ENCODE measurements at regions not wholly inside any gene's neighbourhood (a gene's known extent, or its start where the extent isn't known, plus 50 kb on each side); places are given as distances from the start of the nearest gene placed in this dataset.

DNA sequence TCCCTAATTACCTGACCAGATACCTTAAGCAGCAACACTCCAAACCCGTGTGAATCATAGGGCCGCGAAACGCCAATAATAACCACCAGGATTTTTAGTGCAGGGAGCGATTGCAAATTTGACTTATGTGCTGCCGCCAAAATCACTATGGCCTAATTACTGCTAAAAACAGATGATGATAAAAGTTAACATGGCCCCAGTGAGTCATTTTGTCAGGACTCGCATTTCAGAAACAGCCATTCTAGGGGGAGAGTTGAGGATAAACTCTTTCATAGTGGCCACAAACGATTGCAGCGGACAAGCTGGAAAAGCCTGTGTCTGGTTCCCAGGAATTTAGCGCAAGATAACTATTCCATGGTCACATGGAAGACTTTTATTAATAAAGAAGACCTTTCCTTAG lies 103.4 kb downstream of the HLX start:
- no peak for DNase-seq (ENCODE audit: low spot score)

DNA sequence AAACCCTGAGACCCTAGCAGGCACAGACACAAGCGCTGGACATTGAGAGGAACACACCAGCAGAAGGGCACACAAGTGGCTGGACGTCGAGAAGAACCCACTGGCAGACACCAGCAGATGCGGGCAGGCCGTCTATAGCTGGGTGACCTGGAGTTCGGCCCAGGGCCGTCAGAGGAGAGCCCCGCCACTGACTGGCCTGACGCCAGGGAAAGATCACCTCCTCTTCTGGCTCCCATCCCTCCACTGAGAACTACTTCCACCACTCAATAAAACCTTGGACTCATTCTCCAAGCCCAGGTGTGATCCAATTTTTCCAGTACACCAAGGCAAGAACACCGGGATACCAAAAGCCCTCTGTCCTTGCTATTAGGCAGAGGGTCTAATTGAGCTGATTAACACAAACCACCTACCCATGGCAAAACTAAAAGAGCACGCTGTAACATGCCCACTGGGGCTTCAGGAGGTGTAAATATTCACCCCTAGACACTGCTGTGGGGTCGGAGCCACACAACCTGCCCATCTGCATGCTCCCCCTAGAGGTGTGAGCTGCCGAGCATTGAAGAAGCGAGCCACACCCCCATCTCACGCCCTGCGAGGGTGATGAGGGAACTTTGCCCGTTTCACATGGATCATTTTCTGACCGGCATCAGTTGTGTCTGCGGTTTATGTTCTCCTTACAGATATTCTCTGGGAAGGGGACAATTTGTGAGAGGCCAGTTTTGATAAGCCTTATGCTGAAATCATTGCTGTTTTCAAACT lies 104.8 kb downstream of the HLX start:
- DNase-seq (ENCODE audit: low spot score), result no peak

DNA sequence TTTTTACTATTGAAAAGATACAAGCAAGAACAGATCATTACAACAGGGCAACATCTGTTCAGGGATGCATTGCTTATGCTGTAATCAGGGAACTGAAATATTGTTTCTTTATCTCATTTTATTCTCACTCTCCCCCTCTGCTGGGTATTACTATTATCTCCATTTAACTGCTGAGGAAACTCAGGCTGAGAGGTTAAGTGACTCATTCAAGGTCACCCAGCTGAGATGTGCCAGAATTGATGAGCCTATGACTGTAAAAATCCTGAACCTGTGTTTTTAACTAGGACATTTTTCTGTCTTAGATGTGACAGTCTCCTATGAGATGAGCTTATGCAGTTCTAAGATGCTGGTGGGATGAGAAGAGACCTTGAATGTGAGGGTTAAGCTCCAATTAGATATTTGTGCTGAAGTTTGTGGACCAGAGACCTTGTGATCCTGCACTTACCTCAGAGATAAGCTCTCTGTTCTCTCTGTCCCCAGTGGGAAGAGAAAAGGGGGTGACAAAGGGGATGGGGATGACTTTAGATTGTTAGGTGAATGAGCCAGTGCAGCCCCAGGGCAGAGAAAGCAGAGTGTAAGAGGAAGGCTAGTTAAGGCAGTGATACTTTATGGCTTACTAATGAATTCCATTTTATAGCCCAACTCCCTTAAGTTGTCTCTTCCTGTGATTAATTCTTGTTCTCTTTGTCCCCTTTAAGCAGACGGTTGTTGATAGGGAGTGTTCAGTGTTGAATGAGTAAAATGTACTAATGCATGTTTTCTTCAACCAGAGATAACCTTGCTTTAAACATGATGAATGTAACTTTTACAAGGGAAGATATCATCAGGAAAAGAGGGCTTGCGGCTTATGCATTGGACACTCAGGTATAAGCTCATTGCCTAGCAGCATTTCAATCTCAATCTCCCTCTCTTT lies 111.4 kb downstream of the HLX start:
- no peak for DNase-seq (ENCODE audit: low spot score)

DNA sequence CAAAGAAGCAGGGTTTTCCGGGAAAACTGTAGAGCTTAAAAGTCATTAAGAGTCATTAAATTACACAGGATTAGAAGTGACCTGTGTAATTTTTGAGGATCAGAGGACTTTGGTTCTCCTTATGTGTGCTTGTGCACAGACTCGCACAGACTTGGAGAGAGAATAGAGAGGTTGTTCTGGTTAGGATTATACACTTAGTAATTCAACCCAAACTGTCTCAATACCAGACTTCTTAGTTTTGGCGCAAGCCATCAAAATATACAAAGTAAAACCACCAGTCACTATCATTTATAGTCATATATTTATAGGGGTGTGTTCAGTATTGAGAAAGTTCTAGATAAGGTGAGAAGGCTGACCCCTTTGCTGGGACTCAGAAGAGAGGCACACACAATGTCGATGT lies 112.3 kb downstream of the HLX start:
- no peak for DNase-seq (ENCODE audit: low spot score)

DNA sequence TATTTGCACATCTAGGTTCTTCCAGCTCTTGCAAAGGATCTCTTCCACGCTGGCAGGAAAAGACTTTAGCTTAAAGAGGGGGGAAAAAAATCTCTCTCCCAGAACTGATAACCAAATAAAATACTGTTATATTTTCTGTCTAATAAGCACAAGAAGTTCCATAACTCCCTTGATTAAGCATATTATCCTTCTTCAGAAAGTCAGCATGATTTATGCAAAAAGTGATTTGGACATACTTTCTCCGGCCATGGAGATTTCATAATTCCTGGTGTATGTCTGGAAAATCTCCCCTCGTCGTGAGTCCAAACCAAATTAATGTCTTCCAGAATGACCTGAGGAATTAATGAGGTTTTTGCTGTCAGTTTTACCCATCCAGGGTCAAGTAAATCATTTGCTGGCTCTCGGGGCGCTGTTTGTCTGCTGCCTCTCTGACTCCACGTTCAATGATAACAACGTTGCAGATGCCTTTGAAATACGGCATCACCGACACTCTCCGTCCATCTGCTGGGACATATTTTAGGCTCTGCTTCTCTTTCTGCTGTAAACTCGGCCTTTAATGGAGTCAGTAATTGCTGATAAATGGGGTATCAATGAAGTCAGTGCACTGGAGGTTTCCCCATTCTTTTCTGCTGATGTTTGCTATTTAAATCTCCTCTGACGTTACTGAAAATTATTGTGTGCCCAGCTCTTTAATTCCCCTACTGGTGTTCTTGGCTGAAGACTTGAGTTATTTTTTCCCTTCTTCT lies 112.9 kb downstream of the HLX start:
- DNase-seq (ENCODE audit: low spot score), result peak; percentile 20

DNA sequence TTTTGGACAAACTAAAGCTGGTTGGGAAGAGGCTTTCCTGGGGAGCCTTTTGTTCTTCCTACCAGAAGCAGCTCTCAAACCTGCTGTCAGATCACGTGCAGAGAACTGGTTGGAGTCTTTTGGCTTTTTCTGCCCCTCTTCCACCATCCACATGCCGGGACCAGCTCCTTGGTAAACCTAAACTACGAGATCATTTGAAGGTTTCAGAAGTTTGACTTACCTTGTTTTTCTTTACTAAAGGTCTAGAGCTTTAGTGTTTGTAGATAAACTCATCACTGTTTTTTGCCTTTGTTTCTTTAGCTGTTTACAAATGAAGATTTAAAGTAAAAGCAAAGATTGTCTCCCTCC lies 113.4 kb downstream of the HLX start:
- no peak for DNase-seq (ENCODE audit: low spot score)

DNA sequence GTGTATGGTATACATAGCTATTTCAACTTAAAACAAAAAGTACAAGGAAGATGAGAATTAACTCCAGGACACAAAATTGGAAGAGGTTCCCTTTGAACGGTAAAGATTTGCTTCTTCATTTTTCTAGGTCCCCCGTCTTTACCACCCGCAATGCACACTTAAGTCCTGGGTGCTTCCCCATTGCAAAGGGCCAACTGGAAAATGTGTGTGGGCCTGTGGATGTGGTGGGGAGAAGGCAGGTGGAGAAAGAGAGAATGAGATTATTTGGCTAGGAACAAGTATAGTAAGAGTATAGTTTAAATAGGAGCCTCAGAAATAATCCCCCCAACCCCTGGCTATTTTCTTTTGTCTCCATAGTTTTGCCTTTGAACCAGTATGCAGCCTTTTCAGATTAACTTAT lies 115.4 kb downstream of the HLX start:
- no peak for DNase-seq (ENCODE audit: low spot score)

DNA sequence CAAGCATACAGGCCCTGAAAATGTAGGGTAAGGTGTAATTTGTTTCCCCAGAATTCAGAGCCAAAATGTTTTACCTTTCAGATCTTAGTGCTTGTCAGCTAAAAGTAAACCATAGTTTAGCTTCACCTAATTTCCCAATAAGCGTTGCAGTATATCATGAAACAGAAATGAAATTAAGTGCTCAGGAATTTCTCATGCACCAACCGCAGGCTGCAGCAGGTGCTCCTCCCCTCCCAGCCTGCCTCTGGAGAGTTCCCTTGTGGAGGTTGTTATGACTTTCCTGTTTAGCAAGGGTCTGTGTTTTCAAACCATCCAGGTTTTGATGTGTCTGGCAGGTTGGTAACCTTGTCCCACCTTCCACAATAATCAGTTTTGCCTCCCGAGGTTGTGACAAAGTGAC lies 118.5 kb downstream of the HLX start:
- no peak for DNase-seq (ENCODE audit: low spot score)

DNA sequence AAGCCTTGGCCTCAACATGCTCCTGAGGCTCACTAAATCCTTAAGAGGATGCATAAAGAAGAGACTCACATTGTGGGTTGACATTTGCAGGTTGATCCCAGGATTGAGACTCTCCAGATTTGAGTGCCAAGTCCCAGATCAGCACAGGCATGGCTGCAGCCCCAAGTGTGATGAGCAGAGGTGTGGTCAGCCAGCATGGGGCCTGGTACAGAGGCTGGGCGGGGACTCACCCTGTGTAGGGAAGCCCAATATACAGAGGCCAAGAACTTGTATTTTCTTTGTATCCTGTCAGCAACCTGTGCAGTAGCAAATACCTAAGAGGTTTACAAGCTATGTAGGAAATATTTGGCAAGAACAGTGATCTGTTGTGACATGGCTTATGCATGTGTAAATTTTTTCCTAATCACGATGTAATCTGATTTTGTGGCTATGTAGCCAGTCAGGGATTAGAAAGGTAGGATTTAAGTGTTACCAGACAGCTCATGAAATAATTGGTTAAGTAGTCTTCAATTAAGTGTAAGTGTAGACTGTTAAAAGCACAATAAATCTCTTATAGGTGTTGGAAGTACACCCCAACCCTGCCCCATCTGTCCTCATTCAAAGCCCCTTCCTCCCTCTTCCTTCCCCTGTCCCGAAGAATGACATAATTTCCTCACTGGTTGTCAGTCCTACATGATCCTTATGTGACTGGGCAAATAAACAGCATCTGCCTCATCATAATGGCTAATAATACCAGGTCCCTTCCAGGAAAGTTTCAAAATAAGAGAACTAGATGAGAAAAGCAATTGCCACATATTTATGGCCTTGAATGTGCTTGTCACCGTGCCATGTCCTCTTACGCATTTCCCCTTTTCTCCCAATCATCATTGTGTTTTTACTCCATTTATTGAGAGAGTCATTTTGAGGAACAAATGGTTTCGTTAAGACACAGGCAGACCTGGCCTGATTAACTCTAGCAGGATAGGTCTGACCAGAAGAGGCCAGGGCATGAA lies 120.9 kb downstream of the HLX start:
- DNase-seq (ENCODE audit: low spot score), result peak; percentile 25

DNA sequence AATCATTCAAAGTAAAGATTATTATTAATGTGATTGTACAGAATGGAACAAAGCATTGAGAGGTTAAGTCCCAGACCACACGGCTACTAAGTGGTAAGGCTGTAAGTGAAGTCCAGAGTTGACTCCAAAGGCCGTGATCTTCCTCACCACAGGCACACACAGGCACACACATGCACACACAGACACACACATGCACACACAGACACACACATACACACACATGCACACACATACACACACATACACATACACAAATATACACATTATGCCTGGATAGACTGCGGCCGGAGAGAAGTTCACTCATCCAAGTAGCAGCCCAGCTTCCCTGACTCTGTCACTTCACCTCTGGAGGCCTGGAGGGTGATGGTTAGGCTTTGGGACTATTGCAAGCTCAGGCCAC lies 121.9 kb downstream of the HLX start:
- DNase-seq (ENCODE audit: low spot score), result no peak

DNA sequence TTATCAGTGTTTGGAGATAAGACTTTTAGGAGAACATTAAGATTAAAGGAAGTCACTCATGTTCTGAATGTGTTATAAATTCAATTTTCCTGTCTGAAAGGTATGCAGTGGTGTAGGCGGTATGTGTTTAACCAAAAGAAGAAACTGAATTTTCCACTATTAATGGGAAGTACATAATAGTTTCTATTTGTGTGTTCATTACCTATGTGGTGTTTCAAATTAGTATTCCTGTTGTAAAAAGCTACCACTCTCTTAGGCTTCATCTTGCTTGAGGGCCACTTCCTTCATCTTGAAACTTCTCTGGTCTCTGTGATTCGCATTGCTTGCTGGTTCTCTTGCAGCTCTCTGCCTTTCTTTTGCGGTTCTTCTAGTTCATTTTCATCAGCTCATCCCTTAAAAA lies 123.4 kb downstream of the HLX start:
- no peak for DNase-seq (ENCODE audit: low spot score)

DNA sequence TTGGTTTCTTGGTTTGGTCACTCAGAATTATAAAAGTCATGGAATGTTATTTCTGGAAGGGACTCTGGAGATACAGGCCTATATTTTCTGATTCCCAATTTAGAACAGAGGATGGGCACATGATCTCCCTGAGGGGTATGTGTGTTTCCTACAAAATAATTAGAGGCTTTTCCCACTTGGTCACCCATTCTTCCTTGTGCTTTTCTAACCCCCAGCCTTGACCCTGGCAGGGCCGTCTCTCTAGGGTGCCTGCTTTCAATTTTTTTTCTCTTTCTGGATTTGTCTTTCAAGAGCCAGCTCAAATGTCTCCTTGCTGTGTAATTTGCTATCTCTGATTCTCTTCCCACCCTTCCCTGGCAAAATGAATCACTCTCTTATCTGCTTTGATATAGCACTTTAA lies 131.9 kb downstream of the HLX start:
- DNase-seq (ENCODE audit: low spot score), result no peak

DNA sequence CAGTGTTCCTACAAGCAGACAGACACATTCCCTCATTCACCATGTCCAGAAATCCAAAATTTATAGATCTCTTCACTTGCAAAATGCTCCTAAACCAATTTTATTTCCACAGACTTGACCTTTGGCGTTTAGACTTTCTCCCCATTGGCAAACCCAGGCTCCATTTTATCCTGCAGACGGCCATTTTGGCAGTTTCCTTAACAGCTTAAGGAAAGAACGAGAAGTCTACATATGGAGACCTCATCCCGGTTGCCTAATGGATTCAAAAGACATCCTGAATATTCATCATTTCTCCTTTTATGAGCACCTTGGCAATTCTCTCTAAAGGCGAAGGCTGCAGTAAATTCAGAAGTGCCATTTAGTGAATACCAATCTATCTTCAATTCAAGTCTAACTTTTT lies 132.9 kb downstream of the HLX start:
- DNase-seq (ENCODE audit: low spot score), result no peak

DNA sequence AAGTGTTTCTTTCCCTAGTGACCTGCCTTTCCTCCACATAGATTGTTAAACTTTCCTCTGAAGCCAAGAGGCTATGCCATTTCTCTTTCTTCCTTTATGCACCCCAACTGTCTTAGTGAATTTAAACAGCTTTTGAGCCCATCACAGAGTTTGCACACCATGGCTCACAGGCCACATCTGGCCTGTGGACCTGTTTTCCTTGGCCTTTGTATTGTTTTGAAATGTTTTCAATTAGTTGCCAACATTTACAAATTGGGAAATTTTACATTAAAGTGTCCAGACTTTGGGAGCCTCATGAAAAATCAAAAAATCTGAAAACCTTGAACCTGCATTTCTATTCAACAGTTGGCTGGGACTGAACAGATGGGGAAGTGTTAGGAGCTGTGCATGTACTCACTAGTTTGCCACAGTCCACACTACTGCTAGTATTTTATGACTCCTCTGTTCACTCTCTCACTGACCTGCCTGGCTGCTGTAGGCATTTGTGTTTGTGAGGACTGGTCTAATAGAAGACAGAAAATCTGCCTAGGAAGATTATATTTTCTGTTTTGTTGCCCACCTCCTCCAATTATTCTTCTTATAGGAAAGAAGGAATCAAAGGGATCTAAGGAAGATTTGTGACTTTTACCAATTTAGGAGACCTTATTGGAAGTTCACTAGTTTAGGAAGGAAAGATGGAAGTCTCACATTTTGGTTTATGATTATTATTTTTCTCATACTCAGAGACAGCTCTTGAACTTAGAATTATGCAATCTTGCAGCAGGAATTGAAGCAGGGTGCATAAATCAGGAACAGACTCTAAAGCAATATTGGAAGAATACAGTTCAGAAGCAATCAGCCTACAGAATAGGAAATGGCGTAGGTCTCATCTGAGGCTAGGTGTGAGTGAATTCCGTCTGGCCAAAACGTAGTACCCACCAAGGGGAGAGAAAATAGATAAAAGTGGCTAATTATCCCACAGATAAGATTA lies 134.7 kb downstream of the HLX start:
- DNase-seq (ENCODE audit: low spot score), result no peak

DNA sequence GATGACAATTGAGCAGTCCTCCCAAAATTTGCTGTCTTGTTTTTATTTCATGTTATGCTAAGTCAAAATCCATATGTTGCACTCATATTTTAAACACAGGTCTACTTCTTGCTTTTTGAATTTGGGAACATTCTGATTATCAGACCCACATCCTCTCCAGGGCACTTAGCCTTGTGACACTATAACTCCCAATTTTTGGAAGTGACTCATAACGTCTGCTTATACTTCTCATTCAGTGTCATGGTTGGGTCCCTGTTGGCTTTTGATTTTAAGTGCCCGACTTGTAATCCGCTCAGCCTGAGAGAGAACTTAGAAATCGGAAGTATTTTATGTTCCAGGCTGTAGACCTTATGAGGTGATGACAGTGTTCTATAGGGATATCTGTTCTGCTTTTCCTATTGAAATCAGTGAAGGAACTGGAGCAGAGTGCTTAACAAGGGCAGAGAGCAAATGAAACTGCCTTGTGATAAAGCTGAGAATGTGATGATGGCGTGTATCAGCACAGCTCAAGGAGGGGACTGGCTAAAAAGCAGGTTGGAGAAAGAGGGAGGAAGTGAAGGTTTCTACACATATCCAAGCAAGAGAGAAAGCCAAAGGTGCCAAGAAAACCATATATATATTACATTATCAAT lies 136.0 kb downstream of the HLX start:
- no peak for DNase-seq (ENCODE audit: low spot score)

DNA sequence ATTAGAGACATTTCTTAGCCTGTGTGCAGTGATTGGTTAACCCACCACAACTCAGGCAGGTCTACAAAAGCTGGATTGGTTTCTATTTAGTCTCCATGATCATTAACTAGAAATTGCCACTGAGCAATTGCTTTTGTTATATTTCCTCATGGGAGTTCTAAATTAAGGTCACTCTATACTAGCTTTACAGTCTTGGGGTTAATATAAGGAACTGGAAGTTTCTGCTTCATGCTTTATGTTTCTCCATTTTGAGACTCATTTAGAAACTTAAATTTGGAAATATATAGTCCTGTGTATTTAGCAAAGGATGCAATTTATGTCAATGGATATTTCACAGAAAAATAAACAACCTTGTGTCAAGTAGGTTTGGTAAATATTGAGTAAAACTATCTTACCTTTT lies 137.5 kb downstream of the HLX start:
- no peak for DNase-seq (ENCODE audit: low spot score)

DNA sequence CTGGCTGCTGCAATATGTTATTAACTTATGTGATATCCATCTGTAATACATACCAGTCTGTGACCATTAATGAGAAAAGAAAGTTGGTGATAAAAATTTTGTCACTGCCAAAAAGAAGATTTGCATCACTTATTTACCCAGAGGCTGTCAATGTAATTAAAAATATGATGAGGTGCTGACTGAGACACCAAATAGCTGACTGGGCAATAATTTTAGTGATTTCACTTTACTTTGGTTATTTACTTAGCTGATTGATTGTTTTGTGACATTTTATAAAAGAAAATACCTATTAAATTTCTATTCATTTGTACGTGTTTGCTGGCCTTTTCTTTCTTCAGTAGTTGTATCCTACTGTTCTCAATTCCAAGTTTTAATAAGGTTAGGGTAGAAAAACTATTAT lies 139.2 kb downstream of the HLX start:
- no peak for DNase-seq (ENCODE audit: low spot score)

DNA sequence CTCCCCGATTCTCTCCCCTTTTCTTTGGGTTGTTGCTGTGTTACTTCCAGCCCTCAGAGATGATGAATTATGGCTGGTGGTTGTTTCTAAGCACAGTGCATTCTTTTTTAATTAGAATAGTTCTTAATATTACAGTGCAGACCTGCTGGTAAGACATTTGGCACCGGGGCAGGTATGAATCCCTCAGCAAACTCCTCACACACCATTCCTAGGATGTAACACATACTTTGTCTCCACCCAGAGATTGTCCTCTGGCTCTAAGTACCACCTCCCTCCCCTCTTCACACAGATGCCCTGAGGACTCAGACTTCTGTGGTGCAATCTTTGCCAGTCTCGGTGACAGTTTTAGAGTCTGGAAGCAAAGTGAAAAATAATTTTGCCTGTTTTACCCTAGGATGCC lies 143.1 kb downstream of the HLX start:
- no peak for DNase-seq (ENCODE audit: low spot score)

DNA sequence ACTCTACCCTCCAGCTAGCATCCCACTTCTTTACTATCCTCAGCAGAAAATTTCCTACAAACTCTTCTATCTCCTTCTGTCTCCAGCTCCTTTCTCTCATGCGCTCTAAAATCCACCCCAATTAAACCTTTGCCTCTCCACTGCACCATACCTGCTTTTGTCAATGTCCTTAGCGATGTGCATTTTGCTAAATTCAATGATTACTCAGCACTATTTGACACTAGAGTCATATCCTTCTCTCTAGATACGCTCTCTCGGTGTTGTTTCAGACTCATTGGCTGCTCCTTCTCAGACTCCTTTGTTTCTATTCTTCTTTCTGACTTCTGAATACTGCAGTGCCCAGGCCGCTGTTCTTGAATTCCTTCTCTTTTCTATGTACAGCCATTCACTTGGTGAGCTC lies 144.2 kb downstream of the HLX start:
- DNase-seq (ENCODE audit: low spot score), result no peak

DNA sequence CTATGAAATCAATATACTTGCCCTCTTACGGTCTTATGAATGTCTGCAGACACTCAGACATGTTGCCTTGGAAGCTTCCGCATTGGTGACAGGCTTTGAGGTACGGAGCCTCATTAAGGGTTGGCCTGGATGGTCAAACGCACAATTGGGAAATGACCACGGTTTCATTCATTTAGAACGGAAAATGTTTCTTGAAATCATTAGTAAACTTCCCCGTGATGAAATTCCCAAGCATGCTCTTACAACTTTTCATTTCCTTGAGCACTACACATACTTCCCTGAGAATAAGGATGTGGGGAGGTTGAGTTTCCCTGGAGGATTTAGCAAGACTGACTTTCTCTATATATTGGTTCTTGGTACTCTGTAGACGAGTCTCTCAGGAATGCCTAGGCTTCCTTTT lies 146.3 kb downstream of the HLX start:
- DNase-seq (ENCODE audit: low spot score), result no peak

All from mucosa of gallbladder (tissue), 1 donor.